Naive B cell (primary cell): ENCODE measurements at regions not wholly inside any gene's neighbourhood (a gene's known extent, or its start where the extent isn't known, plus 50 kb on each side); places are given as distances from the start of the nearest gene placed in this dataset.
"Not testable (repeated sequence)": the region's sequence is repeated elsewhere in the genome, so short reads cannot be mapped to it uniquely, and the experiment has no call there.

Source experiments
- ATAC-seq, 2 donors: fragments of 150-1000 bp; cut with Tn5 transposase; 2 replicates each; pipeline ENCODE4 v1.10.0; 2021; ENCODE audit warnings: low read depth in 2 of 2, mild to moderate bottlenecking in 2 of 2, moderate library complexity in 2 of 2
- DNase-seq: peaks from one replicate; pipeline ENCODE4 v3.0.0; 2022
- H3K27ac Mint-ChIP-seq, 6 donors: one replicate each; pipeline ENCODE4 v1.8.0; 2020 to 2022; ENCODE audit warnings: mild to moderate bottlenecking in 6 of 6, mixed read lengths in 6 of 6, moderate library complexity in 5 of 6, inconsistent platforms in 2 of 6
- H3K27me3 Mint-ChIP-seq, 3 donors: one replicate each; pipeline ENCODE4 v1.8.0; 2021 to 2022; ENCODE audit warnings: mixed read lengths in 3 of 3, mild to moderate bottlenecking in 1 of 3
- H3K36me3 Mint-ChIP-seq, 2 donors: one replicate each; pipeline ENCODE4 v1.8.0; 2020 to 2022; ENCODE audit warnings: mixed read lengths in 2 of 2, inconsistent platforms in 1 of 2, mild to moderate bottlenecking in 1 of 2
- H3K4me1 Mint-ChIP-seq, 3 donors: one replicate each; pipeline ENCODE4 v1.8.0; 2020 to 2022; ENCODE audit warnings: mixed read lengths in 3 of 3, inconsistent platforms in 1 of 3, mild to moderate bottlenecking in 1 of 3, moderate library complexity in 1 of 3
- H3K4me3 Mint-ChIP-seq, 8 donors: one replicate each; pipeline ENCODE4 v1.8.0; 2020 to 2022; ENCODE audit warnings: mild to moderate bottlenecking in 8 of 8, mixed read lengths in 8 of 8, moderate library complexity in 8 of 8, inconsistent platforms in 2 of 8
- H3K9me3 Mint-ChIP-seq, 7 donors: one replicate each; pipeline ENCODE4 v1.8.0; 2020 to 2022; ENCODE audit warnings: mixed read lengths in 7 of 7, mild to moderate bottlenecking in 5 of 7, inconsistent platforms in 2 of 7, moderate library complexity in 1 of 7

DNA sequence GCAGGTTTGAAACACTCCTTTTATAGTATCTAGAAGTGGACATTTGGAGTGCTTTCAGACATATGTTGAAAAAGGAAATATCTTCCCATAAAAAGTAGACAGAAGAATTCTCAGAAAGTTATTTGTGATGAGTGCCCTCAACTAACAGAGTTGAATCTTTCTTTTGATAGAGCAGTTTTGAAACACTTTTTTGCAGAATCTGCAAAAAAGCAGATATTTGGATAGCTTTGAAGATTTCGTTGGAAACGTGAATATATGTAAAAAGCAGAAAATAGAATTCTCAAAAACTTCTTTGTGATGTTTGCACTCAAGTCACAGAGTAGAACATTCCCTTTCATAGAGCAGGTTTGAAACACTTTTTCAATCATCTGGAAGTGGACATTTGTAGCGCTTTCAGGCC is 676.4 kb upstream of the ZNF337 start:
- not testable (repeated sequence) for H3K27me3 Mint-ChIP-seq, H3K36me3 Mint-ChIP-seq, ATAC-seq, H3K4me3 Mint-ChIP-seq, DNase-seq, H3K27ac Mint-ChIP-seq, H3K4me1 Mint-ChIP-seq, H3K9me3 Mint-ChIP-seq

DNA sequence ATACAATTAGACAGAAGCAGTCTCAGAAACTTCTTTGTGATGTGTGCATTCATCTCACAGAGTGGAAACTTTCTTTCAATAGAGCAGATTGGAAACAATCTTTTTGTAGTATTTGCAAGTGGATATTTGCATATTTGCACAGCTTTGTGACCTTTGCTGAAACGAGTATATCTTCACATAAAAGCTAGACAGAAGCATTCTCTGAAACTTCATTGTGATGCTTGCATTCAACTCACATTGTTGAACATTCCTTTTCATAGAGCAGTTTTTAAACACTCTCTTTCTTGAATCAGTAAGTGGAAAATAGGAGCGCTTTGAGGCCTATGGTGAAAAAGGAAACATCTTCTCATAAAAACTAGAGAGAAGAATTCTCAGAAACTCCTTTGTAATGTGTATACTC is 657.9 kb upstream of the ZNF337 start:
- no peaks in the 10 kb centered on the region for H3K27me3 Mint-ChIP-seq
- H3K36me3 Mint-ChIP-seq: no peaks in the 10 kb centered on the region
- ATAC-seq (no peak), DNase-seq (no peak)
- H3K27ac Mint-ChIP-seq: no peak overlapping the region
- H3K4me1 Mint-ChIP-seq: no peaks in the 10 kb centered on the region
- H3K4me3 Mint-ChIP-seq: no peak overlapping the region
- peaks cover 0 to 14% (median 0%) of the 10 kb centered on the region in 7 donors for H3K9me3 Mint-ChIP-seq

DNA sequence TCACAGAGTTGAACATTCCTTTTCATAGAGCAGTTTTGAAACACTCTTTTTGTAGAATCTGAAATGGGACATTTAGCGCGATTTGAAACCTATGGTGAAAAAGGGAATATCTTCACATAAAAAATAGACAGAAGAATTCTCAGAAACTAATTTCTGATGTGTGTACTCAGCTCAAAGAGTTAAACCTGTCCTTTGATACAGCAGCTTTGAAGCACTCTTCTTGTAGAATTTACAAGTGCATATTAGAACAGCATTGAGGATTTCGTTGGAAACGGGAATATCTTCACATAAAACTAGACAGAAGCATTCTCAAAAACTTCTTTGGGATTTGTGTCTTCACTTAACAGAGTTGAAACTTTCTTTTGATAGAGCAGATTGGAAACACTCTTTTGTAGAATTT is 650.7 kb upstream of the ZNF337 start:
- no peak for DNase-seq
- Mint-ChIP-seq H3K36me3 (no peaks in the 10 kb centered on the region), H3K4me1 (no peaks in the 10 kb centered on the region), H3K27me3 (no peaks in the 10 kb centered on the region), H3K27ac (no peak overlapping the region), H3K9me3 (peaks cover 0 to 13% (median 0%) of the 10 kb centered on the region in 7 donors), H3K4me3 (no peak overlapping the region)
- ATAC-seq: no peak

DNA sequence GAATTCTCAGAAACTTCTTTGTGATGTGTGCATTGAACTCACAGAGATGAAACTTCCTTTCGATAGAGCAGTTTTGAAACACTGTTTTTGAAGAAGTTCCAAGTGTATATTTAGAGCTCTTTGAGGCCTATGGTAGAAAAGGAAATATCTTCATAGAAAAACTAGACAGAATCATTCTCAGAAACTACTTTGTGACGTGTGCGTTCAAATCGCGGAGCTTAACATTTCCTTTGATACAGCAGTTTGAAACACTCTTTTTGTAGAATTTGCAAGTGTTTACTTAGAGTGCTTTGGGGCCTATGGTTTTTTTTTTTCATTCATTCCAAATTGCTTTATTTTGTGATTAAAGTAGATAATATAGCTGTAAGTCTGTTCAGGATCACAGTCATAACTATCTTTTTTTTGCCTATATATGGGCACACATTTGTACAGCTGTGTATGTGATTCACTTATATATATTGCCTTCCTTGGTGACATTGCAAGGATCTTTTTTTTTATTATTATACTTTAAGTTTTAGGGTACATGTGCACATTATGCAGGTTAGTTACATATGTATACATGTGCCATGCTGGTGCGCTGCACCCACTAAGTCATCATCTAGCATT is 643.9 kb upstream of the ZNF337 start:
- not testable (repeated sequence) for H3K27me3 Mint-ChIP-seq, H3K36me3 Mint-ChIP-seq, H3K4me3 Mint-ChIP-seq, H3K27ac Mint-ChIP-seq, DNase-seq, ATAC-seq, H3K4me1 Mint-ChIP-seq
- H3K9me3 Mint-ChIP-seq: peaks cover 0 to 17% (median 6%) of the 10 kb centered on the region in 7 donors

DNA sequence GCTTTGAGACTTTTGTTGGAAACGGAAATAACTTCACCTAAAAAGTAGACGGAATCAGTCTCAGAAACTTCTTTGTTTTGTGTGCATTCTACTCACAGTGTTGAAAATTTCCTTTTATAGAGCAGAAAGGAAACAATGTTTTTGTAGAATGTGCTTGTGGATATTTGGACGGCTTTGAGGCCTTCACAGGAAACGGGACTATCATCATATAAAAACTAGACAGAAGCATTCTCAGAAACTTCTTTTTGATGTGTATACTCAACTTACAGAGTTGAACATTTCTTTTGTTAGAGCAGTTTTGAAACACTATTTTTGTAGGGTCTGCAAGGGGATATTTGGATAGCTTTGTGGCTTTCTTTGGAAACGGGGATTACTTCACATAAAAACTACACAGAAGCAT is 627.5 kb upstream of the ZNF337 start:
- H3K4me1 Mint-ChIP-seq: no peaks in the 10 kb centered on the region

DNA sequence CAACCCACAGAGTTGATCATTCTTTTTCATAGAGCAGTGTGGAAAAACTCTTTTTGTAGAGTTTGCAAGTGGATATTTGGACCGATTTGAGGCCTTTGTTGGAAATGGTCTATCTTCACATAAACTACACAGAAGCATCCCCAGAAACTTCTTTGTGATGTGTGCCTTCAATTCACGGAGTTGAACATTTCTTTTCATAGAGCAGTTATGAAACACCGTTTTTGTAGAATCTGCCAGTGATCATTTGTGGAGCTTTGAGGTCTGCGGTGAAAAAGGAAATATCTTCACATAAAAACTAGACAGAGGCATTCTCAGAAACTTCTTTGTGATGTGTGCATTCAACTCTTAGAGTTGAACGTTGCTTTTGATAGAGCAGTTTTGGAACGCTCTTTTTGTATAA is 618.4 kb upstream of the ZNF337 start:
- no peak for ATAC-seq
- no peak for DNase-seq
- Mint-ChIP-seq H3K9me3 (peaks cover 0 to 2% (median 0%) of the 10 kb centered on the region in 7 donors), H3K36me3 (no peaks in the 10 kb centered on the region), H3K27me3 (no peaks in the 10 kb centered on the region), H3K4me3 (no peak overlapping the region), H3K4me1 (no peaks in the 10 kb centered on the region), H3K27ac (no peak overlapping the region)

More for the DNA sequence above, 627.5 kb upstream of the ZNF337 start:
- Mint-ChIP-seq H3K36me3 (no peaks in the 10 kb centered on the region), H3K27me3 (no peaks in the 10 kb centered on the region), H3K9me3 (peaks cover 0 to 8% (median 0%) of the 10 kb centered on the region in 7 donors), H3K4me3 (no peak overlapping the region), H3K27ac (no peak overlapping the region)
- no peak for DNase-seq
- no peak for ATAC-seq

DNA sequence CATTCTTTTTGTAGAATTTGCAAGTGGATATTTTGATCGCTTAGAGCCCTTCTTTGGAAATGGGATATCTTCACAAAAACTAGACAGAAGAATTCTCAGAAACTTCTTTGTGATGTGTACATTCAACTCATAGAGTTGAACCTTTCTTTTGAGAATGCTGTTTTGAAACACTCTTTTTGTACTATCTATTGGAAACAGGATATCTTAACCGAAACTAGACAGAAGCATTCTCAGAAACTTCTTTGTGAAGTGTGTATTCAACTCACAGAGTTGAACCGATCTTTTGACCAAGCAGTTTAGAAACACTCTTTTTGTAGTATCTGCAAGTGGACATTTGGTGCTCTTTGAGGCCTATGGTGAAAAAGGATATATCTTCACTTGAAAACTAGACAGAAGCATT is 613.1 kb upstream of the ZNF337 start:
- H3K4me1 Mint-ChIP-seq: not testable (repeated sequence)

DNA sequence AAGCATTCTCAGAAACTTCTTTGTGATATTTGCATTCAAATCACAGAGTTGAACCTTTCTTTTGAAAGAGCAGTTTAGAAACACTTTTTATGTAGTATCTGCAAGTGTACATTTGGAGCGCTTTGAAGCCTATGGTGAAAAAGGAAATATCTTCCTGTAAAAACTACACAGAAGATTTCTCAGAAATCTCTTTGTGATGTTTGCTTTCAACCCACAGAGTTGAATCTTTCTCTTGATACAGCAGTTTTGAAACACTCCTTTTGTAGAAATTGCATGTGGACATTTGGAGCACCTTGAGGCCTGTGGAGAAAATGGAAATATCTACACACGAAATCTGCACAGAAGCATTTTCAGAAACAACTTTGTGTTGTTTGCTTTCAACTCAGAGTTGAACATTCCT is 612.3 kb upstream of the ZNF337 start:
- ATAC-seq (no peak), DNase-seq (no peak)
- Mint-ChIP-seq H3K4me1 (no peaks in the 10 kb centered on the region), H3K9me3 (peaks cover 0 to 7% (median 0%) of the 10 kb centered on the region in 7 donors), H3K27ac (no peak overlapping the region), H3K36me3 (no peaks in the 10 kb centered on the region), H3K27me3 (no peaks in the 10 kb centered on the region), H3K4me3 (no peak overlapping the region)

More for the DNA sequence above, 613.1 kb upstream of the ZNF337 start:
- not testable (repeated sequence) for H3K36me3 Mint-ChIP-seq, H3K27me3 Mint-ChIP-seq, H3K9me3 Mint-ChIP-seq, DNase-seq, H3K4me3 Mint-ChIP-seq, H3K27ac Mint-ChIP-seq, ATAC-seq

DNA sequence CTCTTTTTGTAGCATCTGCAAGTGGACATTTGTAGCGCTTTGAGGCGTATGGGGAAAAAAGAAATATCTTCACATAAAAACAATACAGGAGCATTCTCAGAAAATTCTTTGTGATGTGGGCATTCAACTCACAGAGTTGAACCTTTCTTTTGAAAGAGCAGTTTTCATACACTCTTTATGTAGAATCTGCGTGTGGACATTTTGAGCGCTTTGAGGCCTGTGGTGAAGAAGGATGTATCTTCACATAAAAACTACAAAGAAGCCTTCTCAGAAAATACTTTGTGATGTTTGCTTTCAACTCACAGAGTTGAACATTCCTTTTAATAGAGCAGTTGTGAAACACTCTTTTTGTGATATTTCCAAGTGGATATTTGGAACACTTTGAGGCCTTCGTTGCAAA is 598.4 kb upstream of the ZNF337 start:
- DNase-seq (no peak), ATAC-seq (no peak)
- Mint-ChIP-seq H3K27ac (no peak overlapping the region), H3K27me3 (no peaks in the 10 kb centered on the region), H3K36me3 (no peaks in the 10 kb centered on the region), H3K4me1 (no peaks in the 10 kb centered on the region), H3K9me3 (peaks cover 0 to 10% (median 0%) of the 10 kb centered on the region in 7 donors), H3K4me3 (no peak overlapping the region)

DNA sequence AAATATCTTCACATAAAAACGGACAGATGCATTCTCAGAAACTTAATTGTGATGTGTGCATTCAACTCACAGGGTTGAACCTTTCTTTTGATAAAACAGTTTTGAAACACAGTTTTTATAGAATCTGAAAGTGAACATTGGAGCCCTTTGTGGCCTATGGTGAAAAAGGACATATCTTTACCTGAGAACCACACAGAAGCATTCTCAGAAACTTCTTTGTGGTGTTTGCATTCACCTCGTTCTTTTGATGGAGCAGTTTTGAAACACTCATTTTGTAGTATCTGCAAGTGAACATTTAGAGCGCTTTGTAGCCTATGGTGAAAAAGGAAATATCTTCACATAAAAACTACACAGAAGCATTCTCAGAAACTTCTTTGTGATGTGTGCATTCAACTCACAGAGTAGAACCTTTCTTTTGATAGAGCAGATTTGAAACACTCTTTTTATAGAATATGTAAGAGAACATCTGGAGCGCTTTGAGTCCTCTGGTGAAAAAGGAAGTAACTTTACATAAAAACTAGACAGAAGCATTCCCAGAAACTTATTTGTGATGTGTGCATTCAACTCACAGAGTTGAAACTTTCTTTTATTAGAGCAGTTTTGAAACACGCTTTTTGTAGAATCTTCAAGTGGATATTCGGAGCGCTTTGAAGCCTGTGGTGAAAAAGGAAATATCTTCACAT is 591.9 kb upstream of the ZNF337 start:
- not testable (repeated sequence) for H3K27me3 Mint-ChIP-seq, H3K27ac Mint-ChIP-seq, H3K4me1 Mint-ChIP-seq, H3K36me3 Mint-ChIP-seq, ATAC-seq, DNase-seq, H3K4me3 Mint-ChIP-seq
- peaks cover 0 to 10% (median 0%) of the 10 kb centered on the region in 7 donors for H3K9me3 Mint-ChIP-seq

DNA sequence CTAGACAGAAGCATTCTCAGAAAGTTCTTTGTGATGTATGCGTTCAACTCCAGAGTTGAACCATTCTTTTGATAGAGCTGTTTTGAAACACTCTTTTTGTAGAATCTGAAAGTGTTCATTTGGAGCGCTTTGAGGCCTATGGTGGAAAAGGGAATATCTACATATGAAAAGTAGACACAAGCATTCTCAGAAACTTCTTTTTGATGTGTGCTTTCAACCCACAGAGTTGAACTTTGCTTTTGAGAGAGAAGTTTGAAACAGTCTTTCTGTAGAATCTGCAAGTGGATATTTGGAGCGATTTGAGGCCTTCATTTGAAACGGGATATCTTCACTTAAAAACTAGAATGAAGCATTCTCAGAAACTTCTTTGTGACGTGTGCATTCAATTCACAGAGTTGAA is 582.6 kb upstream of the ZNF337 start:
- Mint-ChIP-seq H3K4me1 (no peaks in the 10 kb centered on the region), H3K9me3 (peaks cover 0 to 13% (median 3%) of the 10 kb centered on the region in 7 donors), H3K4me3 (no peak overlapping the region), H3K27me3 (no peaks in the 10 kb centered on the region), H3K27ac (no peak overlapping the region), H3K36me3 (no peaks in the 10 kb centered on the region)
- DNase-seq: no peak
- ATAC-seq: no peak

DNA sequence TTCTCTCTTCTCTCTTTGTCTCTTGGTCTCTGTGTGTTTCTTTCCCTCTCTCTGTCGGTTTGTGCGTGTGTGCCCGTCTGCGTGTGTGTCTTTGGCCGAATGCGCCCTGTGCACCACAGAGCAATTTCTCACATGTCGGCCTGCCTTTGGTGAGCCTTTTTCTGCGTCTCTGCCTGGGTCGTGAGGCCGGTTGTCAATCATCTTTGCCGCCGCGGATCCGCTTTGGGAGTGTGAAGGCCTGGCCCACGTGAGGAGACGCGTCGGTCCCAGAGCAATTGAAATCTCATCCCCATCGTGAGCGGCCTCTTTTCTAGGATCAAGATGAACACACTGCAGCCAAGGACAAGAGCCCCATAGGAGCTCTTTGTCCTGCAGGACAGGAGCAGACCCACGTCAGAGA is 580.7 kb upstream of the ZNF337 start:
- Mint-ChIP-seq H3K4me1 (no peaks in the 10 kb centered on the region), H3K27me3 (no peaks in the 10 kb centered on the region), H3K4me3 (no peak overlapping the region), H3K27ac (no peak overlapping the region), H3K36me3 (no peaks in the 10 kb centered on the region), H3K9me3 (peaks cover 0 to 9% (median 3%) of the 10 kb centered on the region in 7 donors)
- ATAC-seq: no peak
- DNase-seq: no peak

DNA sequence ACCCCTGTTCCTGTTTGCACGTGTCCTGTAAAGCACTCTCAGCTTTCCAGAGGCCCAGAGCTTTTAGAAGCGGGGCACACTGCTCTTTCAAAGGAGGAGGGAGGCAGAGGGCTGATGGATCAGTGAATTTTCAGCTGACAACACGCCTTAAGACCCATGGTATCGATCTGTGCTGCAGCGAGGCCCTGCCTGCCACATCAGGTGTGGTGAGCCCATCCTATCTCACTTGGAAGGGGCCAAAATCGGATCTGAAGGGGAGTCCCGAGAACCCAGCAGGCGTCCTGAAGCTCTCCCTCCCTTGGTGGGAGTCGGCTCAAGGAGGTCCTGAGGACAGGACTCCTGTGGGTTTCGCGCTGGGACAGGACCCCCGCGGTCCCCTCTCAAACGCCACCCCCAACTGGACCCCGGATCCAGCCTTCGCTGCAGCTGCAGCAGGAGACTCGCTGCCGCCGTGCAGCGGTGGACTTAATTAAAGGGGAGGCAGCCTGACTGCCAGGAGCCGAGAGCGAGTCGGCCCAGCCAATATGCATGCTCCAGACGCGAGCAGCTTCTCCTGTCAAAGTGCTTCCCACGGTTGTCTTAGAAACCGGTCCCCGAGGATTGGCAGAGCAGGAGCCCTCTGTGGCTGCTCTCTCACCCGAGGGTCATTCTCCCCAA is 580.0 kb upstream of the ZNF337 start:
- no peaks in the 10 kb centered on the region for H3K4me1 Mint-ChIP-seq
- ATAC-seq (no peak), DNase-seq (no peak)
- H3K36me3 Mint-ChIP-seq: no peaks in the 10 kb centered on the region
- peaks cover 0 to 9% (median 3%) of the 10 kb centered on the region in 7 donors for H3K9me3 Mint-ChIP-seq
- no peak overlapping the region for H3K27ac Mint-ChIP-seq
- no peaks in the 10 kb centered on the region for H3K27me3 Mint-ChIP-seq
- no peak overlapping the region for H3K4me3 Mint-ChIP-seq

DNA sequence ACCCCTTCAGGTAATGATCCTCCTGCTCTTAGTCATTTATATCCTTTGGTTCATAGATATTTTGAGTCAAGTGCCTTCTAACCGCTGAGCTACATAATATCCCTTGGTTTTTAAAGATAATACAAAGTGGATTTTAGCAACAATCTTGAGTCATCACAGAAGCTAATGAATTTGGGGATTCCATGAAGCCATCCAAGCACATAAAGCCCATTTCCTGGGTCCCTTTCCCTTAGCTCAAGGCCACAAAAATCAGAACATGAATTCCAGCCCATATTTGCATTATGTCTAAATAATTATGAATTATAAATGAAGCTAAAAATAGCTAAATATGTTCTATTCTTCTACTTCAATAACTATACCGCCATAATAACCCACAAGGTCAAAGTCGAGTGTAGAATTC is 572.1 kb upstream of the ZNF337 start:
- not testable (repeated sequence) for ATAC-seq, H3K27ac Mint-ChIP-seq, DNase-seq, H3K27me3 Mint-ChIP-seq, H3K4me1 Mint-ChIP-seq, H3K36me3 Mint-ChIP-seq, H3K4me3 Mint-ChIP-seq
- H3K9me3 Mint-ChIP-seq: peaks cover 2 to 16% (median 6%) of the 10 kb centered on the region in 7 donors
